Stomach (tissue), 8 donors: ENCODE measurements at regions not wholly inside any gene's neighbourhood (a gene's known extent, or its start where the extent isn't known, plus 50 kb on each side); places are given as distances from the start of the nearest gene placed in this dataset.

Experiments
- DNase-seq, 2 donors: peaks; one replicate each; pipeline versions ENCODE4 v3.0.0 to v3.0.0-alpha.2; 2013 to 2019
- H3K27ac ChIP-seq, 5 donors: fragments of 200-600 bp in 4 of 5; sonication (generic) in 4 of 5; one replicate each; pipeline ENCODE4 v1.5.1; 2013 to 2019; ENCODE audit warnings: mild to moderate bottlenecking in 1 of 5, moderate library complexity in 1 of 5
- H3K27me3 ChIP-seq, 3 donors: fragments of 200-600 bp; sonication (generic); one replicate each; pipeline ENCODE4 v1.5.1; 2017 to 2019; ENCODE audit warnings: mixed run types in 1 of 3
- H3K36me3 ChIP-seq, 4 donors: fragments of 200-600 bp; sonication (generic); 1 replicate in 3 of 4; 2 replicates in 1 of 4; pipeline ENCODE4 v1.5.1; 2016 to 2019
- H3K4me1 ChIP-seq, 4 donors: fragments of 200-600 bp; sonication (generic); one replicate each; pipeline ENCODE4 v1.5.1; 2016 to 2019
- H3K4me3 ChIP-seq, 4 donors: fragments of 200-600 bp; sonication (generic) in 3 of 4; one replicate each; pipeline ENCODE4 v1.5.1; 2016 to 2019; ENCODE audit warnings: mild to moderate bottlenecking in 1 of 4
- H3K9me3 ChIP-seq, 4 donors: fragments of 200-600 bp; sonication (generic); one replicate each; pipeline ENCODE4 v1.5.1; 2016 to 2019
- EP300 ChIP-seq: sonication (generic); formaldehyde crosslinking; IDR thresholded peaks from one replicate; pipeline ENCODE4 v1.6.1; 2017; ENCODE audit warnings: antibody characterized with exemption
- POLR2A ChIP-seq, 4 donors: fragments of 450-650 bp; IDR thresholded peaks; one replicate each; pipeline ENCODE4 v1.6.1; 2016; ENCODE audit warnings: antibody characterized with exemption in 4 of 4, control low read depth in 2 of 4, mild to moderate bottlenecking in 1 of 4, moderate library complexity in 1 of 4
- POLR2AphosphoS5 ChIP-seq, 3 donors: sonication (generic); formaldehyde crosslinking; IDR thresholded peaks; one replicate each; pipeline ENCODE4 v1.6.1; 2016; ENCODE audit warnings: antibody characterized with exemption in 3 of 3
- WGBS, 5 donors: extraction: QIAGEN DNeasy Blood & Tissue Kit in 3 of 5; methylation state at CpG; one replicate each; pipeline versions ENCODE4 v1.1.5 to v1.1.7; 2013 to 2018; 5-methylcytosine and 5-hydroxymethylcytosine counted together
- intact Hi-C: fragments of 100-400 bp; cut with DNase I; formaldehyde crosslinking; loops from one replicate; pipeline ENCODE4 v1.15.1; 2023; ENCODE audit warnings: low total_unique reads
- TF ChIP-seq, protein P1 (sequence below), 7 experiments: fragments of 450-650 bp in 4 of 7; fragments of 200-600 bp in 3 of 7; sonication (generic) in 3 of 7; IDR thresholded peaks; one replicate each; pipeline ENCODE4 v1.5.1; 2016 to 2019; ENCODE audit warnings: antibody characterized with exemption in 7 of 7, control low read depth in 2 of 7, mild to moderate bottlenecking in 1 of 7
- donor health status: healthy with polysubstance abuse.
- donor health status: Bipolar disorder and iron deficiency.
- donor health status: healthy.

DNA sequence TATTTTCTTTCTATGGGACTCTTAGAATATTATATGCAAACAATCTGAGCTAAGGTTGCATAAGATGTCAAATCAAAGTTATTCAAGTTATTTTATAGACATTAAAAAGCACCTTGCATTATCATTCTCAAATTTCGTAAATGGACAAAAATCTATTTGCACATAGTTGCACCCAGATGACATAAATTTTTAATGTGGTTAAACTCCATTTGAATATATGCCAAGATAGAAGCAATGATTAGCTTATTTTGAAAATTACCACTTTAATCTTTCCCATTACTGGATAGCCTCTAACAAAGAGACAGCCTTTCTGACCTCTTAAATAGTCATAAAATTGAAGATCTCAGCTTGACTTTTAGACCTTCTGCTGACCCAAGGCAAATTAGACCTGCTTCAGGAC, 386.8 kb downstream of the RAPGEF2 start:
- Histone ChIP-seq H3K9me3 (no peaks in the 10 kb centered on the region), H3K36me3 (no peaks in the 10 kb centered on the region), H3K4me3 (no peak overlapping the region), H3K27ac (no peak overlapping the region), H3K27me3 (peaks cover 0 to 4% (median 0%) of the 10 kb centered on the region in 3 donors), H3K4me1 (peaks cover 0 to 7% (median 2%) of the 10 kb centered on the region in 4 donors)
- no peak for DNase-seq
- TF ChIP-seq POLR2A (IDR thresholded peaks at IDR 0.05) (no peak), POLR2AphosphoS5 (IDR thresholded peaks at IDR 0.05) (no peak), EP300 (no peak)
- TF ChIP-seq, protein P1, sequence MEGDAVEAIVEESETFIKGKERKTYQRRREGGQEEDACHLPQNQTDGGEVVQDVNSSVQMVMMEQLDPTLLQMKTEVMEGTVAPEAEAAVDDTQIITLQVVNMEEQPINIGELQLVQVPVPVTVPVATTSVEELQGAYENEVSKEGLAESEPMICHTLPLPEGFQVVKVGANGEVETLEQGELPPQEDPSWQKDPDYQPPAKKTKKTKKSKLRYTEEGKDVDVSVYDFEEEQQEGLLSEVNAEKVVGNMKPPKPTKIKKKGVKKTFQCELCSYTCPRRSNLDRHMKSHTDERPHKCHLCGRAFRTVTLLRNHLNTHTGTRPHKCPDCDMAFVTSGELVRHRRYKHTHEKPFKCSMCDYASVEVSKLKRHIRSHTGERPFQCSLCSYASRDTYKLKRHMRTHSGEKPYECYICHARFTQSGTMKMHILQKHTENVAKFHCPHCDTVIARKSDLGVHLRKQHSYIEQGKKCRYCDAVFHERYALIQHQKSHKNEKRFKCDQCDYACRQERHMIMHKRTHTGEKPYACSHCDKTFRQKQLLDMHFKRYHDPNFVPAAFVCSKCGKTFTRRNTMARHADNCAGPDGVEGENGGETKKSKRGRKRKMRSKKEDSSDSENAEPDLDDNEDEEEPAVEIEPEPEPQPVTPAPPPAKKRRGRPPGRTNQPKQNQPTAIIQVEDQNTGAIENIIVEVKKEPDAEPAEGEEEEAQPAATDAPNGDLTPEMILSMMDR (IDR thresholded peaks at IDR 0.05): no peak
- intact Hi-C loops: no loop called here
- WGBS, 5 donors: 33 to 47% (median 38%) methylated on average over 1 of the region's 1 CpG

DNA sequence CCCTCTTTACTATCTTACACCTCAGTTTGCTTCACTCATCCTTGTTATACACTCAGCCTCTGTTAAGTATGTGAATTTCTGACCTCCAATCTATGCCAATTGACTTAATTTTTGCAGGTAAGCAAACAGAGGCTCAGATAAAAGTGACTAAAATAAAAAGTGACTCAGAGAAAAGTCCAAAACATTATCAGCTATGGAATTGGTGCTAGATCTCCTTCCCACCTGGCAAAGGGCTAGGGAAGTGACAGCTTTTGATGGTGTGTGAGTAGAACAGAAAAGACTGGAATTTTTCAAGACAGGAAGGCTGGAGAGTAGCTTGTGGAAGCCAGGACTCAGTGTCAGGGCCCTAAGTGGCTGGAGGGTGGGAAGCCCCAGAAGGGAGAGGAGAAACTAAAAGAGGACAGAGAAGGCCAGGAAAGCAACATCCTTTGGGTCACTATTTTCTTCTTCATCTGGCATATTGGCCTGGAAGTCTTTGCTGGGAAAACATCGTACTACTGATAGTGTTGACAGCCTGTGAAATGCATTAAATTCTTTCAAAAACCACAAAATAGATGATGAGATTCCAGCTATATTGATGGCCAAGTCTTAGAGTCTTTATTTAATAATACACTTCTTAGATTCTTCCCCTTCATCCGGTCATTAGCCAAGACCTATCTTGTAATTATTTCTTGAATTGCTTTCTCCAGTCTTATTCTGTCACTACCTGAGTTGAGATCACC, 392.8 kb downstream of the RAPGEF2 start:
- TF ChIP-seq POLR2A (IDR thresholded peaks at IDR 0.05) (no peak), POLR2AphosphoS5 (IDR thresholded peaks at IDR 0.05) (no peak), EP300 (no peak)
- TF ChIP-seq, protein P1 (IDR thresholded peaks at IDR 0.05): no peak
- intact Hi-C loops: no loop called here
- Histone ChIP-seq H3K27ac (no peak overlapping the region), H3K9me3 (no peaks in the 10 kb centered on the region), H3K4me3 (no peak overlapping the region), H3K27me3 (no peaks in the 10 kb centered on the region), H3K36me3 (no peaks in the 10 kb centered on the region), H3K4me1 (peaks cover 0 to 12% (median 0%) of the 10 kb centered on the region in 4 donors)
- DNase-seq: no peak
- WGBS, 5 donors: 61 to 84% (median 74%) methylated on average over 2 of the region's 2 CpGs

- no peaks in the 10 kb centered on the region for H3K27me3 ChIP-seq
- DNase-seq: no peak
- H3K27ac ChIP-seq: no peak overlapping the region
- no peaks in the 10 kb centered on the region for H3K9me3 ChIP-seq
- intact Hi-C loops: no loop called here
- no peak for TF ChIP-seq POLR2AphosphoS5 (IDR thresholded peaks at IDR 0.05)
- TF ChIP-seq, protein P1 (IDR thresholded peaks at IDR 0.05): no peak
- no peak for TF ChIP-seq POLR2A (IDR thresholded peaks at IDR 0.05)
- TF ChIP-seq EP300: no peak
- no peak overlapping the region for H3K4me3 ChIP-seq
- 55 to 84% (median 79%) methylated on average over 1 of the region's 1 CpG for WGBS, 5 donors
- H3K4me1 ChIP-seq: peaks cover 0 to 12% (median 0%) of the 10 kb centered on the region in 4 donors
- no peaks in the 10 kb centered on the region for H3K36me3 ChIP-seq
Observed at GRCh38 chr4:159496248-159496647, 393.4 kb downstream of the RAPGEF2 start.

DNA sequence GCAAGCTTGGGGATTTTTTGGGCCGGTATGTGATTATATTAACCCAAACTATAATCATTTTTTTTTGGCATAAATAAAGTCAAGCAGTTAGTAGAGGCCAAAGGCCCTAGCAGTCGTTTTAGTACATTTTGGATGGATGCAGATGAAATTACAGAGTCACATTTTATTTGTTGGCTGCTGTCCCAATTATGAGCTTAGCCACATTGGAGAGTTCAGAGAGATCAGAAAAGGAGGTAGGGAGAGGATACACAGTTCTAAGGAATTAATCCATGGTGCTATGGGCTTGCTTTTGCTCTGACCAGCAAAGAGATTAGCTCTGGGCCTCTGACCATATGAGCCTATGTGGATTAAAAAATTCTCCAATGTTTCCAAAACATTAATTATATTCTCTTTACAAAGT, 395.1 kb downstream of the RAPGEF2 start:
- no peak overlapping the region for H3K27ac ChIP-seq
- intact Hi-C loops: no loop called here
- H3K36me3 ChIP-seq: no peaks in the 10 kb centered on the region
- H3K27me3 ChIP-seq: no peaks in the 10 kb centered on the region
- peaks cover 0 to 12% (median 0%) of the 10 kb centered on the region in 4 donors for H3K4me1 ChIP-seq
- TF ChIP-seq POLR2AphosphoS5 (IDR thresholded peaks at IDR 0.05): no peak
- TF ChIP-seq, protein P1 (IDR thresholded peaks at IDR 0.05): no peak
- no peaks in the 10 kb centered on the region for H3K9me3 ChIP-seq
- DNase-seq: peak in 1 of 2 donors; percentile 38
- 48 to 66% (median 57%) methylated on average over 2 of the region's 2 CpGs for WGBS, 5 donors
- H3K4me3 ChIP-seq: no peak overlapping the region
